Osteoblast (primary cell): ENCODE measurements at regions not wholly inside any gene's neighbourhood (a gene's known extent, or its start where the extent isn't known, plus 50 kb on each side); places are given as distances from the start of the nearest gene placed in this dataset.
"Not testable (repeated sequence)": the region's sequence is repeated elsewhere in the genome, so short reads cannot be mapped to it uniquely, and the experiment has no call there.

Experiments
- DNase-seq: peaks from one replicate; pipeline ENCODE4 v3.0.0; 2011; ENCODE audit warnings: low spot score, mixed read lengths; ENCODE audit not compliant: insufficient read length; ENCODE audit errors: missing footprints
- H2AFZ ChIP-seq: 2 replicates; pipeline ENCODE4 v1.6.0; 2011; ENCODE audit warnings: mild to moderate bottlenecking, low read length
- H3K27ac ChIP-seq: 2 replicates; pipeline ENCODE4 v1.5.1; 2011; ENCODE audit warnings: mild to moderate bottlenecking, low read depth, low read length, moderate library complexity
- H3K27me3 ChIP-seq: 2 replicates; pipeline ENCODE4 v1.6.0; 2012; ENCODE audit warnings: mild to moderate bottlenecking, control low read depth, inconsistent platforms, low read length, moderate library complexity; ENCODE audit not compliant: insufficient read depth
- H3K36me3 ChIP-seq: 2 replicates; pipeline ENCODE4 v1.5.1; 2011; ENCODE audit warnings: mild to moderate bottlenecking, low read length, control low read depth, moderate library complexity; ENCODE audit not compliant: insufficient read depth
- H3K4me1 ChIP-seq: 2 replicates; pipeline ENCODE4 v1.5.1; 2011; ENCODE audit warnings: mild to moderate bottlenecking, low read length, control low read depth, moderate library complexity; ENCODE audit not compliant: insufficient read depth
- H3K4me2 ChIP-seq: 2 replicates; pipeline ENCODE4 v1.6.0; 2011; ENCODE audit warnings: mild to moderate bottlenecking, low read length; ENCODE audit not compliant: insufficient read depth
- H3K4me3 ChIP-seq: fragments of 200-600 bp; sonication (generic); 3 replicates; pipeline ENCODE4 v1.5.1; 2012; ENCODE audit warnings: mild to moderate bottlenecking, low read length, inconsistent platforms; ENCODE audit not compliant: insufficient read depth
- H3K79me2 ChIP-seq: 2 replicates; pipeline ENCODE4 v1.6.0; 2012; ENCODE audit warnings: mild to moderate bottlenecking, low read length, control low read depth, inconsistent platforms; ENCODE audit not compliant: insufficient read depth
- H3K9me3 ChIP-seq: 2 replicates; pipeline ENCODE4 v1.5.1; 2011; ENCODE audit warnings: low read depth, low read length, control low read depth
- H4K20me1 ChIP-seq: 2 replicates; pipeline ENCODE4 v1.6.0; 2012; ENCODE audit warnings: mild to moderate bottlenecking, low read length, control low read depth; ENCODE audit not compliant: insufficient read depth
- TF ChIP-seq, protein P1 (sequence below): IDR thresholded peaks from 2 replicates; pipeline ENCODE4 v1.5.1; 2011; ENCODE audit warnings: mild to moderate bottlenecking, low read depth, low read length, moderate library complexity; ENCODE audit errors: extremely low read depth

DNA sequence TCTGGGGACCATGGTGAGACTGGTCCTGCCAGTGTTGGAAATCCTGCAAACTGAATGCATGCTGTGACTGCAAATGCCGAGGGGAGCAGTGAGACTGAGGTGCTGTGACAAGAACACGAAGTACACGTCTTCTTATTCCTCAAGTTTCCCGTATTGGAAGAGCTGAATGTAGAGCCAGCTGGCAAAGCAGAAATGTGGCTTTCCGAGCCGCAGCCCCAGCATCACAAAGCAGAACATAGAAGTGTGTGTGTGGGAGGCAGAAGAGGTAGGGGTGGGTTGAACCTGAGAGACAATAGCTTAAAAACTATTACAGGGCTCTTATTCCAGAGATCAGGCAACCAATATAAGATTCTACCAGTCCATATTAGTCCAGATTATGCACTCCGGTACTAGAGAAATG lies 98.8 kb downstream of the CARTPT start:
- no peak for DNase-seq
- Histone ChIP-seq H3K4me2 (no peak overlapping the region), H3K9me3 (no peaks in the 10 kb centered on the region), H3K27me3 (peaks cover 13% of the 10 kb centered on the region), H3K36me3 (no peaks in the 10 kb centered on the region), H3K4me3 (no peak overlapping the region), H3K27ac (no peak overlapping the region), H3K79me2 (no peaks in the 10 kb centered on the region), H4K20me1 (no peaks in the 10 kb centered on the region), H2AFZ (no peak overlapping the region), H3K4me1 (no peaks in the 10 kb centered on the region)
- TF ChIP-seq, protein P1, sequence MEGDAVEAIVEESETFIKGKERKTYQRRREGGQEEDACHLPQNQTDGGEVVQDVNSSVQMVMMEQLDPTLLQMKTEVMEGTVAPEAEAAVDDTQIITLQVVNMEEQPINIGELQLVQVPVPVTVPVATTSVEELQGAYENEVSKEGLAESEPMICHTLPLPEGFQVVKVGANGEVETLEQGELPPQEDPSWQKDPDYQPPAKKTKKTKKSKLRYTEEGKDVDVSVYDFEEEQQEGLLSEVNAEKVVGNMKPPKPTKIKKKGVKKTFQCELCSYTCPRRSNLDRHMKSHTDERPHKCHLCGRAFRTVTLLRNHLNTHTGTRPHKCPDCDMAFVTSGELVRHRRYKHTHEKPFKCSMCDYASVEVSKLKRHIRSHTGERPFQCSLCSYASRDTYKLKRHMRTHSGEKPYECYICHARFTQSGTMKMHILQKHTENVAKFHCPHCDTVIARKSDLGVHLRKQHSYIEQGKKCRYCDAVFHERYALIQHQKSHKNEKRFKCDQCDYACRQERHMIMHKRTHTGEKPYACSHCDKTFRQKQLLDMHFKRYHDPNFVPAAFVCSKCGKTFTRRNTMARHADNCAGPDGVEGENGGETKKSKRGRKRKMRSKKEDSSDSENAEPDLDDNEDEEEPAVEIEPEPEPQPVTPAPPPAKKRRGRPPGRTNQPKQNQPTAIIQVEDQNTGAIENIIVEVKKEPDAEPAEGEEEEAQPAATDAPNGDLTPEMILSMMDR, result no peak

DNA sequence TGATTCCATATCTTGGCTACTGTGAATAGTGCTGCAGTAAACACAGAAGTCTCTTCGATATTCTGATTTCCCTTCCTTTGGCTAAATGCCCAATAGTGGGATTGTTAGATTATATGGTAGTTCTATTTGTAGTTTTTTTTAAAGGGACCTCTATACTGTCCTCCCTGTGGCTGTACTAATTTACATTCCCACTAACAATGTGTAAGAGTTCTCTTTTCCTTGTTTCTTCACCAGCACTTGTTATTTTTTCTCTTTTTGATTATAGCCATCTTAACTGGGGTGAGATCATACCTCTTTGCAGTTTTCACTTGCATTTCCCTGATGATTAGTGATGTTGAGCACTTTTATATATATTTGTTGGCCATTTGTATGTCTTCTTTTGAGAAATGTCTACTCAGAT lies 102.0 kb downstream of the CARTPT start:
- no peak overlapping the region for H3K4me3 ChIP-seq
- H3K4me2 ChIP-seq, result no peak overlapping the region
- TF ChIP-seq, protein P1, result no peak
- H3K4me1 ChIP-seq, result no peaks in the 10 kb centered on the region
- no peaks in the 10 kb centered on the region for H3K36me3 ChIP-seq
- H4K20me1 ChIP-seq, result no peaks in the 10 kb centered on the region
- H3K9me3 ChIP-seq, result no peaks in the 10 kb centered on the region
- no peak for DNase-seq
- no peaks in the 10 kb centered on the region for H3K79me2 ChIP-seq
- H3K27ac ChIP-seq, result no peak overlapping the region
- peaks cover 8% of the 10 kb centered on the region for H3K27me3 ChIP-seq
- no peak overlapping the region for H2AFZ ChIP-seq

DNA sequence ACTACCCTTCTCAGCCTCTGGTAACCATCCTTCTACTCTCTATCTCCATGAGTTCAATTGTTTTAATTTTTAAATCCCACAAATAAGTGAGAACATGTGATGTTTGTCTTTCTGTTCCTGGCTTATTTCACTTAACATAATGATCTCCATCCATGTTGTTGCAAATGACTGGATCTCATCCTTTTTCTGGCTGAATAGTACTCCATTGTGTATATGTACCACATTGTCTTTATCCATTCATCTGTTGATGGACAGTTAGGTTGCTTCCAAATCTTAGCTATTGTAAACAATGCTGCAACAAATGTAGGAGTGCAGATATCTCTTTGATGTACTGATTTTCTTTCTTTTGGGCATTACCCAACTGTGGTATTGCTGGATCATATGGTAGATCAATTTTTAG lies 103.0 kb downstream of the CARTPT start:
- H3K27ac ChIP-seq, H3K36me3 ChIP-seq, H4K20me1 ChIP-seq, H3K4me3 ChIP-seq, DNase-seq, H3K4me1 ChIP-seq, H2AFZ ChIP-seq, H3K9me3 ChIP-seq, H3K27me3 ChIP-seq, H3K79me2 ChIP-seq, H3K4me2 ChIP-seq: not testable (repeated sequence)

DNA sequence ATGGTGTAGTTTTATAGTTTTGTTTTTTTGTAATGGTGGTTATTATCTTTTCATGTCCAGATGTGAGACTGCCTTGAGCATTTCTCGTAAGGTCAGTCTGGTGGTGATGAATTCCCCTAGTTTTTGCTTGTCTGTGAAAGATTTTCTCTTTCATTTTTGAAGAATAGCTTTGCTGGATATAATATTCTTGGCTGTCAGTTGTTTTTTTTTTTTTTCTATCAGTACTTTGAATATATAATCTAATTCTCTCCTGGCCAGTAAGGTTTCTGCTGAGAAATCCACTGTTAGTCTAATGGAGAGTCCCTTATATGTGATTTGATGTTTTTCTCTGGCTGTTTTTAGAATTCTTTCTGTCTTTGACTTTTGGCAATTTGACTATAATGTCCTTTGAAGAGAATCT lies 106.9 kb downstream of the CARTPT start:
- no peak overlapping the region for H3K4me3 ChIP-seq
- H3K4me2 ChIP-seq, result no peak overlapping the region
- H3K4me1 ChIP-seq, result peaks cover 12% of the 10 kb centered on the region
- no peaks in the 10 kb centered on the region for H4K20me1 ChIP-seq
- no peaks in the 10 kb centered on the region for H3K79me2 ChIP-seq
- DNase-seq, result no peak
- H3K27me3 ChIP-seq, result no peaks in the 10 kb centered on the region
- no peak overlapping the region for H2AFZ ChIP-seq
- H3K36me3 ChIP-seq, result no peaks in the 10 kb centered on the region
- H3K27ac ChIP-seq, result no peak overlapping the region
- H3K9me3 ChIP-seq, result no peaks in the 10 kb centered on the region
- TF ChIP-seq, protein P1, result no peak
